ENCODE measurements at regions not wholly inside any gene's neighbourhood (a gene's known extent, or its start where the extent isn't known, plus 50 kb on each side); places are given as distances from the start of the nearest gene placed in this dataset.

- TF ChIP-seq DRAP1 (CRISPR knock-in tag; IDR thresholded peaks at IDR 0.05) = no peak
Observed at GRCh38 chr3:178172121-178172520, 364.1 kb upstream of the KCNMB2 start (continued).

- ChIA-PET POLR2A (no interaction called here), CTCF (ENCODE audit: low intra/inter-chr PET ratio, low total read pairs) (no interaction called here)
- Histone ChIP-seq H3K36me3 (replicated peaks in 1 of 2; ENCODE audit: control insufficient read depth in 1 of 2, insufficient read depth in 2 of 2, low read length in 2 of 2) (no peaks in the 10 kb centered on the region), H3K9ac (ENCODE audit: insufficient read depth, low read depth, low read length) (no peak overlapping the region), H3K79me2 (ENCODE audit: insufficient read depth, low read length) (no peaks in the 10 kb centered on the region), H3K4me1 (ENCODE audit: insufficient read depth, low read length) (no peaks in the 10 kb centered on the region), H3K4me3 (replicated peaks in 1 of 3; ENCODE audit: insufficient read depth in 1 of 3, low read depth in 2 of 3, low read length in 3 of 3) (no peak overlapping the region), H3K4me2 (ENCODE audit: low read depth, low read length) (no peak overlapping the region), H3K9me3 (ENCODE audit: low read length) (no peaks in the 10 kb centered on the region), H3K27ac (ENCODE audit: extremely low read length, insufficient read depth, low read length) (no peak overlapping the region), H3K27me3 (ENCODE audit: control insufficient read depth in 1 of 2, insufficient read depth in 2 of 2, low read length in 2 of 2) (no peaks in the 10 kb centered on the region), H2AFZ (ENCODE audit: low read length) (no peak overlapping the region), H4K20me1 (ENCODE audit: insufficient read depth, low read length) (no peaks in the 10 kb centered on the region)
- intact Hi-C loops (cut with micrococcal nuclease; ENCODE audit: unreplicated experiment) (no loop called here), in situ Hi-C loops (cut with HindIII; ENCODE audit: extremely low pct_ligation_motif_present, low pct_unique_long_range_greater_than_20kb) (no loop called here)
- TF ChIP-seq CAMTA2 (CRISPR knock-in tag; IDR thresholded peaks at IDR 0.05; ENCODE audit: borderline replicate concordance) = no peak
- TF ChIP-seq ZNF747 (CRISPR knock-in tag; IDR thresholded peaks at IDR 0.05; ENCODE audit: borderline replicate concordance) = no peak
- TF ChIP-seq E2F2 (CRISPR knock-in tag; IDR thresholded peaks at IDR 0.05; ENCODE audit: borderline replicate concordance) = no peak
- TF ChIP-seq ZNF260 (CRISPR knock-in tag; IDR thresholded peaks at IDR 0.05; ENCODE audit: borderline replicate concordance, low read depth) = no peak
- no peak for TF ChIP-seq ZSCAN29 (CRISPR knock-in tag; conservative IDR thresholded peaks at IDR 0.05)
- TF ChIP-seq NBN (conservative IDR thresholded peaks at IDR 0.05) = no peak
- TF ChIP-seq ZNF138 (CRISPR knock-in tag; IDR thresholded peaks at IDR 0.05; ENCODE audit: low read depth) = no peak
- no peak for TF ChIP-seq TBL1XR1 (IDR thresholded peaks at IDR 0.05; ENCODE audit: borderline replicate concordance, low read length, partially characterized antibody)
- ATAC-seq = no peak
- no TSS peak for BruUV-seq (replicated peaks)
- no peak for FAIRE-seq
- WGBS (ENCODE audit: low lambda C conversion rate) = 0% methylated on average over 2 of the region's 2 CpGs
- DNase-seq (ENCODE audit: low spot score) = no peak
Observed at GRCh38 chr3:178174201-178174915, 361.9 kb upstream of the KCNMB2 start.
